HCEC 1CT (cell line): ENCODE measurements at regions not wholly inside any gene's neighbourhood (a gene's known extent, or its start where the extent isn't known, plus 50 kb on each side); places are given as distances from the start of the nearest gene placed in this dataset.

Experiments used
- DNase-seq: peaks from one replicate; pipeline ENCODE4 v3.0.0-alpha.2; 2017

GRCh38 chr2:145114726-145115125 is 594.8 kb upstream of the ZEB2 start:
- peak; percentile 30 for DNase-seq

- DNase-seq, result no peak
These were observed 592.5 kb upstream of the ZEB2 start for GRCh38 chr2:145112467-145112866.

GRCh38 chr2:145110668-145111356 is 590.9 kb upstream of the ZEB2 start:
- peak; percentile 74 for DNase-seq

GRCh38 chr2:145108959-145109710 is 589.2 kb upstream of the ZEB2 start:
- no peak for DNase-seq

GRCh38 chr2:145108361-145108778 is 588.5 kb upstream of the ZEB2 start:
- no peak for DNase-seq

- DNase-seq, result no peak
These were observed 586.4 kb upstream of the ZEB2 start for GRCh38 chr2:145106293-145106692.

- DNase-seq, result no peak
These were observed 582.8 kb upstream of the ZEB2 start for GRCh38 chr2:145102706-145103105.

- DNase-seq, result no peak
These were observed 580.4 kb upstream of the ZEB2 start for GRCh38 chr2:145100301-145100700.

- DNase-seq, result peak; percentile 82
These were observed 576.7 kb upstream of the ZEB2 start for GRCh38 chr2:145096582-145096981.

- DNase-seq, result peak; percentile 88
These were observed 575.9 kb upstream of the ZEB2 start for GRCh38 chr2:145095641-145096435.

- DNase-seq, result peak; percentile 43
These were observed 574.5 kb upstream of the ZEB2 start for GRCh38 chr2:145094370-145094769.

GRCh38 chr2:145091967-145092366 is 572.0 kb upstream of the ZEB2 start:
- DNase-seq, result no peak

- DNase-seq, result peak; percentile 75
These were observed 571.2 kb upstream of the ZEB2 start for GRCh38 chr2:145090841-145091761.

- peak; percentile 56 for DNase-seq
These were observed 568.8 kb upstream of the ZEB2 start for GRCh38 chr2:145088756-145089155.

GRCh38 chr2:145086910-145087309 is 567.0 kb upstream of the ZEB2 start:
- DNase-seq, result no peak

- DNase-seq, result no peak
These were observed 565.7 kb upstream of the ZEB2 start for GRCh38 chr2:145085612-145086011.

- no peak for DNase-seq
These were observed 560.5 kb upstream of the ZEB2 start for GRCh38 chr2:145080426-145080825.

GRCh38 chr2:145079641-145080040 is 559.7 kb upstream of the ZEB2 start:
- no peak for DNase-seq

- no peak for DNase-seq
These were observed 559.0 kb upstream of the ZEB2 start for GRCh38 chr2:145078923-145079322.

- no peak for DNase-seq
These were observed 556.2 kb upstream of the ZEB2 start for GRCh38 chr2:145076085-145076484.

- no peak for DNase-seq
These were observed 555.6 kb upstream of the ZEB2 start for GRCh38 chr2:145075454-145076062.

- no peak for DNase-seq
These were observed 550.8 kb upstream of the ZEB2 start for GRCh38 chr2:145070703-145071102.
